PC-9 (cell line): ENCODE measurements at regions not wholly inside any gene's neighbourhood (a gene's known extent, or its start where the extent isn't known, plus 50 kb on each side); places are given as distances from the start of the nearest gene placed in this dataset.

ENCODE experiments used
- CTCF ChIP-seq: fragments of 200-600 bp; sonication (generic); conservative IDR thresholded peaks from 2 replicates; pipeline ENCODE4 v1.6.1; 2017; ENCODE audit warnings: mixed run types, antibody characterized with exemption, mild to moderate bottlenecking, moderate library complexity
- EZH2 ChIP-seq: fragments of 200-600 bp; sonication (generic); IDR thresholded peaks from 2 replicates; pipeline ENCODE4 v1.8.0; 2017; ENCODE audit warnings: antibody characterized with exemption, low read depth

- no peak for TF ChIP-seq CTCF
- TF ChIP-seq EZH2, result no peak
These were observed 268.6 kb downstream of the QKI start for GRCh38 chr6:163683105-163683622.
